ENCODE measurements at regions not wholly inside any gene's neighbourhood (a gene's known extent, or its start where the extent isn't known, plus 50 kb on each side); places are given as distances from the start of the nearest gene placed in this dataset.
A peak's percentile ranks its signal among the peaks of the same experiment; 100 is the strongest.

DNA sequence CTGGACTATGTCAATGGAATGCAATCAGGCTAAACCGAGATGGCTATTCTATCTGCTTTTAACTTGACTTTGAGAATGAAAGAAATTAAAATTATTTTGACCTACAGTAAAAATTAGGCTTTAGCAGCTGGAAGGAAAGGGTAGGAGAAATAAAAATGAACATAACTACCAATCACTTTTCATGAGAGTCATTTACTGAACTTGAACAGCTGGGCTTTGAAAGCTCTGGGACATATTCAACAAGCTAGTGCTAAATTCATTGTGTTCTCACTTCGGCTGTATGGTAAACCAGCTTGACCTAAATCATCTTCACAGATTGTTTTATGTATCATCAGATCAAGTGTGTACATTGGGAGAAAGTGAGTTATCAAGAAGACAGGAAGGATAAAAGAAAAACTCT, 161.5 kb upstream of the STXBP5 start:
- DNase-seq: no peak

DNA sequence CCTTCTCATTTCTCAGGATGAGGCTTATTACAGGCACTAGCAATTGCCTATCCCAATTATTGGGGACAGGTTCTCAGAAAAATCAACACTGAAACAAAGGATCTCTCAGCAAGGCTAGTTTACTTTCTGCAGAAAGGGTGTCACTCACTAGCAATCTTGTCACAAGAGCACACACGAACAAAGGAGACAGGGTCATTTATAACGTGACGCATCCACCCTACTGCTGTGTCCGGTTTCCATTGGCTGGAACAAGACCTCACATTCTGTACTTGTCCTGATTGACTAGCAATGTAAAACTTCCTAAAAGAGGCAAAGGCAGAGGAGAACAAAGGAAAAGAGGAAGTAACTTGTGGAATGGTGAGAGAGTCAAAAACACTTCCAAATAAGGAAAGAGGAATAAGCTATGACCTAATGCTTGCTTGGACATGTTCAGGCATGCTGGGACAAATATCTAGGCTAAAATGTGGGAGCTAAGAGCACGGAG, 160.2 kb upstream of the STXBP5 start:
- no peak for DNase-seq

DNA sequence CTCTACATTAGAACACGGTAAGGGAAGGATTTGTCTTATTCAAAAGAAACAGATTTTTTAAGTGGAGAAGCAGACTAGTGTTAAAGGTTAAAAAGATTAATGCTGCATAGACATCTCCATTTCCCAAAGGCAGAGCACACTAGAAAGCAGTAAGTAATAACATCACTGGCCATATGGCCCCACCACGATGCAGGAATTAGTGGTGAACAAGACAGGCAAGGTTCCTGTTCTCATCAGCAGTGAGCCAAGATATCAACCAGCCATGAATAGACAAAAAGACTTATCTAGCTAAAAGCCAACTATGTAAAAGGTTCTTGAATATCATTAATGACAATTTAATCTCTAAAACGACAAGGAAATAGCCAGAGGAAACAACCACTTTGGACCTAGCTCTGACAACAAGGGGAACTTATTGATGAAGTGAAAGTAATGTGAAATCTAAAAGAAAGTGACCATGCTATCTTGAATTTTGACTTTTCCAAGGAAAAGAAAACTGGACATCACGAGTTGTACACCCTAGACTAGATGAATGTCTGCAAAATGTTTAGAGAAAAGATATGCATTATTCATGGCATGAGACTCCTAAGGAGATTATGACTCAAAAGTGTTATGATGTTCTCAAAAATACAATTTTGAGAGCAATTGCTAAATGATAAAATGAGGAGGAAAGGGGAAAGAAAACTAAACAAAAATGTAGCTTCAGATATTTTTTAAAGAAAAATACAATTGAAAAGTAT, 157.9 kb upstream of the STXBP5 start:
- DNase-seq: no peak

DNA sequence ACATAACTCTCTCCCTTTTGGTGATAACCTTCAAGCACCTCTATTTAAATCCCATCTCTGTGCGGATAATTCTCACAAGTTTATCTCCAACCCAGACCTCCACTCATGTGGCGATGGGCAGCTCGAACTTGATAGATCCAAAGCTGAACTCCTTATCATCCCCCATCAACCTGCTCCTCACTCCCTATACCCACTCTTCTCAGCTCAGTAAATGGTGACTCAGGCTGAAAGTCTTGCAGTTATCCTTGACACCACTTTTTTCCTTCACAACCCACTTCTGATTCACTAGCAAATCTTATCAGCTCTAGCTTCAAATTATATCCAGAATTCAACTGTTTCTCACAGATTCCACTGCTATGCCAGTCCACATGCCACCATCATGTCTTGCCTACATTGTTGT, 155.3 kb upstream of the STXBP5 start:
- no peak for DNase-seq

DNA sequence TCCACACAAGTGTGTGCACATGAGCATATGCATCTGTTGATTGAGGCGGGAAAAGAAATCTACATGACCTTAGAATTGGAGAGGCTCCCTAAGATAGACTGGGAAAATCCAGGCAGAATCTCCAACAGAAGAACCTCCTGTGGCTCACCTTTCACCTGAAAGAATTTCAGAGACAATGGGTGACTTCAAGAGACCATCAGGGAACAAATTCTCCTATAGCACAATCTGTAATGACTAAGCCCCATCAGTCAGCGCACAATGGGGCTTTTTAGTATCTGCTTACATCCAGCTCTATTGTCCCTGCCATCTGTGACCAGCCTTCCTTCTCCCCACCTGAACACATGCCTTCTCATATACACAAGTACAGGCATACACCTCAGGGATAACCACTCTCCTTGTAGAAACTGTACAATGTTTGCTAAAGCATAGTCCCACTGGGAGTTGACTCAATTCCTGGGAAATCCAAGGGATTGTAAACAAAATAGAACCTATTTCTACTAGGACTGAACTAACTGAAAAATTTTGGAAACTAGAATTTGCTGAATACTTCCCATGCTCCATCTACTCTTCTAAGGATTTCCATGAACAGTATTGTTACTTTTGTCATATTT, 150.8 kb upstream of the STXBP5 start:
- no peak for DNase-seq

DNA sequence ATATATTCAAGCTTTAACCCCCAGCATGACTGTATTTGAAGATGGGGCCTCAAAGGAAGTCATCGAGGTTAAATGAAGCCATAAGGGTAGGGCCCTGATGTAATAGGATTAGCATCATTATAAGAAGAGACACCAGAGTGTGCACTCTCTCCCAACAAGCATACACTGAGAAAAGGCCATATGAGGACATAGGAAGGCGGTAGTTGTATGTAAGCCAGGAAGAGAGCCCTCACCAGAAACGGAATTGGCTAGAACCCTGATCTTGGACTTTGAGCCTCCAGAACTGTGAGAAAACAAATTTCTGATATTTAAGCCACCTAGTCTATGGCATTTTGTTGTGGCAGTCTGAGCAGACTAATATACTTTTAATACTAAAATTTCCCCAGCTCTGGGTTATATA, 150.1 kb upstream of the STXBP5 start:
- no peak for DNase-seq

DNA sequence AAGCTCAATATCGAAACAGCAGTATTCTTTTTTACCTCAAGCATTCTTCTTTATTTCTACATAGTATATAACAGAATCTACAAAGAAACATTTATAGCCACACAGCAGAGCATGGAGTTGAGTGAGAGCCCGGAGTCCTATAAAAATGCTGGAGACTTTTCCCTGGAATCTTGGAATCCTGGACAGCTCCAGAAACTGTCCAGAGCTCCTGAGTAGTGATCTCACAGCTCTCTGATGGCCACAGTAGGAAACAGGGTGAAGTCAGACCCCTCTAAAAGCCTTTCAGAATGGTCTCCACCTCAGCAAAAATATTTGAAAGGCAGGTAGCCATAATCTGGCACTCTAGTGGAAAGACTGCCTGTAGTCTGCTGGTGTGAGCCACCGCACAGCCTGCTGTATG, 149.3 kb upstream of the STXBP5 start:
- no peak for DNase-seq

DNA sequence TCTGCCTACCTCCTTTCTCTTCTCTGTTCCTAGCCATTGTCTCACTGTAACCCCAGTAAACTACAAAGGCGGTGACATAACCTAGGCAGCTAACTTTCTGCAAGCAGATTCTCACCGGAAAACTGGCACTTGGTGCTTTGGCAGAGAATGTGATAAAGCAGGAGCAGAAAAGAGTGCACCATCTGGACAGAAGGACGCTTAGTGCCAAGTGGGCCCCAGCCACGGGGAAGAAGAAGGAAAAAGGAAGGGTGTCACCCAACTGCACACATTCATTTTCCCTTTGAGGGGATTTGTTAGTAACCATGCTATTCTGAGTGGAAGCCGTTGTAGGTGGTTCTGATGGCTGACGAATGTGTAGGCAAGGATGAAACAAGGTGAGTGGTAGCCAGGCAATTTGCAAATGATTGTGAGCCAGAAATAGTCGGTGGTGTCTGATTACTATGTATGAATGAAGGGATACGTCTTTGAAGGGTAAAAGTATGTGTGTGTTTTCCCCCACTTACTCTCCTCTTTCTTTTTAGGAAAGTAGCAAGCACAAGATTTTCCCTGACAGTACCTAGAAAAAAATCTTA, 148.3 kb upstream of the STXBP5 start:
- no peak for DNase-seq

DNA sequence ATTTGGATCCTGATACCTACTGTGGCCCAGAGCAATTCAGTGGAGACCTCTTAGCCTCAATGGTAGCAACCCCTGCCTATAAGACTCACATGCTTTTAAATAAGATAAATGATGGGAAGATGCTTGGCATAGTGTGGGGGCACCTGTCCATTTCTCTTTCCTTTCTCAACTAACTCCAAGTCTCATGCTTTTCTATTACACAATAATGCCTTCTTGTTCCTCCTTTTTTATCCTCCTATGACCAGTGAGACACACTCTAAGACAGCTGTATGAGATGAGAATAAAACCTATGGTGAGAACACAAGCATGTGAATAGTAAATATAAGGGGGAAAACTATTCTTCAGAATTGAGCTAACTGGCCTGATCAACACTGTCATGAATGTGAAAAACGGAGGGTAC, 147.0 kb upstream of the STXBP5 start:
- no peak for DNase-seq

DNA sequence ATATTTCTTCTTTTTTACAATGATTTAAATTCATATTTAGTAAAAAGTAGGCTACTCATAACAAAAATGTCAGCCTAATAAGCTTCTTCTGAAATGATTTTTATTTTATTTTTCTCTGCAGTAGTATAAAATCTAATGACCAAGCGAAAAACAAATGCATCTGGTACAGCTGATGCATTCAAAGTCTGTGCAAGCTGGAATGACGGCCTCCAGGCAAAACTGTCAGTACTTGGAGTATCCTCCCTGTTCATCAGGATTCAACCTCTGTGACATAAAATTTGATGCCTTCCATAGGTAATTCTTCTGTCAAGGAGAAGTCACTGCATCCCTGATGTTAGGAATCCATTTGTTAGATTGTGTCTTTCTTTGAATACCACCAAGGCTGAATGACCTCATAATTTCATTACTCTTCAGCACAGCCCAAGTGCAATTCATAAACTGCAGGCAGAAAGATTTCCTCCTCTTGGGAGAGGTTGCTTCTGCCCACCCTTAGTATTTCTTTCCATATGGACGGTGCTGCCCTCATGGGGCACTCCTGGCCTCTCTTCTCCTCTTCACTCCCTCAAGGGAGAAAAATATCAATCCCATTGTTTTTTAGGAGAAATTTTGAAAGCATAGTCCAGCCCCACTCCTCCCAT, 146.4 kb upstream of the STXBP5 start:
- DNase-seq: no peak

DNA sequence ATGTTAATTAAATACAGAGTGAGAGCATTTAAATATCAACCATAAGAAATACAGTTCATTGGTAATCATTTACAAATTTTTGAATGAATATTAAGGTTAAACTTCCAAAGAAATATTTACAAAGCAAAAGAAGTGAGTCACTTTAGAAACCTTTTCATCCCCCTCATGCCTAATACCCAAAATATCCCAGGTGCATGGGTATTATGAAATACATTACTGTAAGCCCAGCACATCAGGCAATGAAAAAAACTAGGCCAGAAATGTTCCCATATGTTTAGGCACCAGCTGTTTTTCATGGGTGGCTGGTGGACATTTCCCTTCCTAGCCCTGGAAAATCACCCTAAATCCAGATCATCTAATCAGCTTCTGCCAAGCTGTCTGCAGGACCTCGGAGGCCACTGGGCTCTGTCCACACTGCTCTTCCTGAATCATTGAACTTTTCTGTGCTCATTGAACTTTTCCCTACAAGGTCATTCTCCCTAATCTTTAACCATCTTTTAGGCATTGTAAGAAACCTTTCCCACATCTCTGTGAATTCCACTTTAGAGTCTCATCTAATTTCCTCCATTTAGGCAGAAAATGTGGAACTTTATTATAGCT, 145.3 kb upstream of the STXBP5 start:
- DNase-seq: no peak

DNA sequence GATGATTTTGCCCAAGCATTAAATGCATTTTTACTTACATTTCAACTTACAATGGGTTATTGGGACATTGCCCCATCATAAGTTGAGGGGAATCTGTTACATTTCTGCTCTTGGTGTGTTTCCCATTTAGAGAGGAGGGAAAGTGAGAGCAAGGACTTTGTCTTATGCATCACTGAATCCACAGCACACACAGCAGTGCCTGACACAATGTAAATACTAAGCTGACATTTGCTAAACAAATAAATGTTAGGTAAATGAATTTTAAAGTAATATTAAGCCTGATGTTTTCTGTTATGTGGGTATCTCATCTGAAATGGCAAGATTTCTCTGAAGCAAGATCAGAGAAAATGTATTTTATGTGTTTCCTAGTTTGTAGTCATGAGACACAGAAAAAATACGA, 143.6 kb upstream of the STXBP5 start:
- no peak for DNase-seq

DNA sequence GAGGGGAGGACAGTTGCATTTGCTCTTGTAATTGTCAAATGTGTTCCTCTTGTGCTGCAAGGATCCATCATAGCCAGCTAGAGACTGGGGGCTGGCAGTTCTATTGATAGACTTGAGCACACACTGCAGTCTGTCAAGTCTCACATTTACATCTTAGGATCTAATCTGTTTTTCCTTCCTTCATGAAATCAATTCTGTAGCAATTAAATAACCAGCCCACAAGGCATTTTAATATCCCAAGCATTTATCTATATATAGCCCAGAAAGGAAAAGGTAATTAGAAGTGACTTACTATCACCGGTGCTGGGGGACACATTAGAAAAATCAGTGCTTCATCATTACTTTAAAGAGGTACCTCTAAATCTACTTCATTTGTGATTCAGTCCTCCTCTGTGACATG, 143.0 kb upstream of the STXBP5 start:
- DNase-seq: no peak

DNA sequence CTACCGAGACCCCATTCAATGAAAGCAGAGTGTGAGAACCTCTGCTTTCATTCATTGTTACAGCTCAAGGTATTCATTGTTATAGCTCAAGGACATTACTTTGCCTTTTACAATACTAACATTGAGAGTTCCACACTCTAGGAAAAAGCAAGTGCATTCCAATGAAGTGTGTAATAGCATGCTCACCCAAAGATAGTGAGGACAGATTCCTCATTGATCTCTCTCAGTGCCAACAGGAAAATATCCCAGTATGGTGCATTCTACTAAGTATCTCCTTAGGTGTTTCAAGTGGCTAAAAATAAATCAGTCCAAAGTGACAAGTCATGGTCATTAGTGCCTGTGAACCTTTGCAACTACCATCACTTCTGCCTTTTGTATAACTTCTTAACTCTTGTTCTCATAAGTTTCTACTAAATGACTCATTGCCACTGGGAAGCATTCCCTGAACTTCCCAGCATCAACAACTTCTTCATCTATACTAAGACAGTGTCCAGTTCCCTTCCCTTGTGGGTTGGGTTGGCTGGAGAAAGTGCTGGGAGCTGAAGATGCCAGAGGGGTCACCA, 140.7 kb upstream of the STXBP5 start:
- DNase-seq: no peak

DNA sequence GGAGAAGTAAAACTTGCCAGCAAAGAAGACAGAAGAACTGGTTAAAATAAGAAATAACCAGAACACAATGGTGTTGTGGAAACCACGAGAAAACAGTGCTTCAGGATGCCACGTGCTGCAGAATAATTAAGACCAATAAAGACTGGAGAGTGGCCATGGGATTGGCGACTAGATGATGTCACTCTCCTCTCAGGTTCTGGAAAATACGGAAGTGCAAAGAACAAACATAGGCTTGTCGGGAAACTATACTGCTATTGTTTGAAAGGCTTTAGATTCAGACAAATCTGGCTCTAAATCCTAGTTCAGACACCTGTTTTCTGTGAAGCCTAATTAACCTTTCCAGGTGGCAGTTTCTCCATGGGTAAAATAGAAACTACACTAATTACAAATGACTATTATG, 138.4 kb upstream of the STXBP5 start:
- no peak for DNase-seq

DNA sequence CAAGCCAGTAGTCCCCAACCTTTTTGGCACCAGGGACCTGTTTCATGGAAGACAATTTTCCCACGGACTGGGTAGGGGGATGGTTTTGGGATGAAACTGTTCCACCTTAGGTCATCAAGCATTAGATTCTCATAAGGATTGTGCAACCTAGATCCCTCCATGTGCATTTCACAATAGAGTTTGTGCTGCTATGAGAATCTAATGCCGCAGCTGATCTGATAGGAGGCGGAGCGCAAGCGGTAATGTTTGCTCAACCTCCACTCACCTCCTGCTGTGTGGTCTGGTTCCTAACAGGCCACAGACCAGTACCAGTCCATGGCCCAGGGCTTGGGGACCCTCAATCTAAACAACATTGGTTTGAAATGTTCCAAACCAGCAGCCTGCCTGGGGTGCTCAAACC, 137.0 kb upstream of the STXBP5 start:
- DNase-seq: no peak

DNA sequence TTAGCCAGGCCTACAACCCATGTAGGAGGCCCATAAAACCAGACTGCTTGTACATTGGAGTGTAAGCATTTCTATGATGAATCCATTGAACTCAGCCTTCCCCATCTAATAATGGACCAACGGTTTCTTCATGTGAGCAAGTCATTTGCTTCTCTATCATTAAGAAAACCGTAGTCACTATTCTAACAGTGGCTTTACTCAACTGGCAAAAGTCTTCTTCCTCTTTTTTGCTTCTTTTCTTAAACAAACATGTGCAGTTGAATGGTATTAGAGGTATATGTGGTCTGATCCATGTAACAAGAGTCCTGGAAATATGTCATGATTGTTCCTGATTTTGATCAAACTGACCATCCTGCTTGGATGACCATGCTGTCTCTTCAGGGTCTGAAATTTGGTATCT, 132.4 kb upstream of the STXBP5 start:
- DNase-seq: no peak

DNA sequence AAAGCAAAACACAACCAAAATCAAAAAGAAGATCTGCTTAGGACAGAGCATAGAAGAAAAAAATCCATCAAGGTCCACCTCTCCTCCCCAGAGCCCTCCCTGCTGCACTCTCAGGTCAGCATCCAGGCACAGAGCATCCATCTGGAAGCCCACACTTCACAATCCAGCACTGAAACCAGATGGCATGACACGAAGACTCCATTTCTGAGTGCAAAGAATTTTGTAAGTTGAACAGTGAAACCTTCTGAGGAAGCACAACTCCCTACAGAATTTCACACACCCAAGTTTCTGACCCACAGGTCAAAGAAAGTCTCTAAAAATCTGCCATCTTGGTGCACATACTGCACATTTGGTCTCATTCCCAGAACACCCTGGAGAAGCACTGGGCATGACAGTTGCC, 128.8 kb upstream of the STXBP5 start:
- no peak for DNase-seq

DNA sequence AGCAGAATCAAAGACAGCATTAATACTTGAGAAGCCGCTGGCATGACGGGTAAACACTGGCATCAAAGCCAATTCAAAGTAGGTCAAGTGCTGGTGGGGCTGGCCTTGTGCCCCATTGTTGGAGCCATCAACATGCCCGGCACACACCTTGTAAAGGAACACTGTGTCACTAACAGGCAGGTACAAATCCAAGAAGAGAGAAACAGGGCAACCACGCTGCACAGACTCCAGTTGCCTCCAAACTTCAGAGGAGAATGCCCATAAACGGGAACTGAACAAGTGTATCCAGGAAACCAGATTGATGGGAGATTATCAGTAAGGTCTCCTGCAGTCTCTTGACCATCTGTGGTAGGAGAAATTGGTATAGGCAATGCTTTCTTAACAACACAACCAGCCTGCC, 127.0 kb upstream of the STXBP5 start:
- DNase-seq: peak; percentile 66

DNA sequence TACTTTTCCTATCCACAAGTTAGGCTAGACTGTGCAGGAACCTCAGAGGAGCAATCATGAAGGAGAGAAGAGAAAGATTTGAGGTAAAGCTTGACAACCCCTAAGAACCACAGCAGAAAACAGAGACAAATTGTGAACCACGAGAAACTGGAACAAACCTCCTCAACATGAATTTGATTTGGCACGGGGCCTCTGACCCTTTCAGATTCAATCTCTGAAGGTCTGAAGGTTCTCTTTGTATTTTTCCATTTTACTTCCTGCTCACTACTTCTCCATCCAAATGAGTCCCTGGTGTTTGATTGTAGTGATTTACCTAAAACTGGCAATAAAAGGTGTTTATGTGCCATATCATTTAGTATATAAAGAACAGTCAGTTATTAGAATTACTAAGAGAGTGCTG, 126.1 kb upstream of the STXBP5 start:
- no peak for DNase-seq

DNA sequence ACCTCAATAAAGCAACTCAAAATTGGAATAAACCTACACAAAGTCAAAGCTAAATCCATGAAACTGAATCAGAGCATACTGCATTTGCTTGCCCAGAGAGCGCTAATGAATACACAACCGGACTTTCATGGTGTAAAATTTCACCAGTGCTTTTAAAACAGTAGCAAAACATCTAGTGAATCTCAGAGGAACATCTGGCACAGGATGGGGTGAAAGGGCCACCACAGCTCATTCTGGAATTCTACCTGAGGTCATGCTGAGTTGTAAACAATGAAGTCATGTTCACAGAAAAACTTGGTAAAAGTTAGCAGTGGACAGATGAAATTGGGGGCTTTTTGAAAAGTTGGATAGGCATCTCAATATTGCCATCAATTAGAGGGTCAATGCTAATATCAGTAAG, 125.6 kb upstream of the STXBP5 start:
- no peak for DNase-seq

DNA sequence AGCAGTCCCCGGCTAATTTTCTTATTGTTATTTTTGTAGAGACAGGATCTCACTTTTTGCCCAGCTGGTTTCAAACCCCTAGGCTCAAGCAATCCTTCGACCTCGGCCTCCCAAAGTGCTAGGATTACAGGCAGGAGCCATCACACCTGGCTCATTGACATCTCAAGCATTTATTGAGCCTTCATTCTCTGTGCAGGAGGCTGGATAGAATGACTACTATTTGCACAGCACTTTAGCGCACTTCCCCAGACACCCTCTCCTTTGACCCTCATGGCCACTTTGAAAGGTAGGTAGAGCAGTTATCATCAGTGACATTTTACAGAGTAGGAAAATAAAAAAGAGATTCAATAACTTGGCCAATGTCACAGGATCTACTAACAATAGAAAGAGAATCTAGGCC, 124.0 kb upstream of the STXBP5 start:
- DNase-seq: no peak

DNA sequence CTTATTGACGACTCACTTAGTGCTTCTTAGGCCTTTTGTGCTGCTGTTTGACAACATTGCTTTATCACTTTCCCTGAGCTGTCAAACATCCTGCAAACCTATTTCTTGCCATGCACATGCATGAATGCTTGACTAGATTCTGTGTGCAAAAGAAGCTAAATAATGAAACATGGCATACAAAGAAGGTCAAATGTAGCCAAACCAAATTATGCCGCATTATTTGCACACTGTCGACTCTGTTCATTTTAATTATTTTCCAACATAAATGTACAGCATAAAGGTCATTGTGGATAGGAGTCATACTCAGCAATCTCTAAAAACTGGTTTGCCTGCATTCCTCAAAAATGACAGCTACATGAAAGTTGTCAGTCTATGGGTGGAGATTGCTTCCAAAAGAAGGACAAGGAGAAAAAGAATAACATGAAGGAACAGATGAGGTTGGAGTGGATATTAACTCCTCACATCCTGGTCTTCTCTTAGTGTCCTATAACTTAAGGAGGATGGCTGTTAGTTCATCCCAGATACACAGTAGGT, 123.1 kb upstream of the STXBP5 start:
- no peak for DNase-seq

Measured in midbrain (tissue), 1 donor.